ENCODE measurements at regions not wholly inside any gene's neighbourhood (a gene's known extent, or its start where the extent isn't known, plus 50 kb on each side); places are given as distances from the start of the nearest gene placed in this dataset.

DNA sequence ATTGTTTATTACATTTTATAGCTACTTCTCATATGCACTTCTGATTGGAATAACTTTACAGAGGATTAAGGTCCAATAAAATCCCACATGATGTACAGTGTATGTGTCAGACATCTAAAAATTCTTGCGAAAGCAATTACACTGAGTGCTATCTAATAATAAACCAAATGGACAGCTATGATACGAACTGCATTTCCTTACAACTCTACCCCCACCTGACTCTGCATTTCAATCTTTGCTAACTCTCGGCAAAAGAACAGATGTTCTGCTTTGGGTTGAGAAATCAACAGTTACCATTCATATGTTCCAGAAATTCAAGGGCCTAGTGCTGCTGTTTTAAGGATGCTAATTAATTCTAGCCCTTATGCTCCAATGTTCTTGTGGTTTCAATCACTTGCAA is 287.9 kb upstream of the NOCT start:
- TF ChIP-seq EP300 (IDR thresholded peaks at IDR 0.05) = no peak
- TF ChIP-seq, protein P1, sequence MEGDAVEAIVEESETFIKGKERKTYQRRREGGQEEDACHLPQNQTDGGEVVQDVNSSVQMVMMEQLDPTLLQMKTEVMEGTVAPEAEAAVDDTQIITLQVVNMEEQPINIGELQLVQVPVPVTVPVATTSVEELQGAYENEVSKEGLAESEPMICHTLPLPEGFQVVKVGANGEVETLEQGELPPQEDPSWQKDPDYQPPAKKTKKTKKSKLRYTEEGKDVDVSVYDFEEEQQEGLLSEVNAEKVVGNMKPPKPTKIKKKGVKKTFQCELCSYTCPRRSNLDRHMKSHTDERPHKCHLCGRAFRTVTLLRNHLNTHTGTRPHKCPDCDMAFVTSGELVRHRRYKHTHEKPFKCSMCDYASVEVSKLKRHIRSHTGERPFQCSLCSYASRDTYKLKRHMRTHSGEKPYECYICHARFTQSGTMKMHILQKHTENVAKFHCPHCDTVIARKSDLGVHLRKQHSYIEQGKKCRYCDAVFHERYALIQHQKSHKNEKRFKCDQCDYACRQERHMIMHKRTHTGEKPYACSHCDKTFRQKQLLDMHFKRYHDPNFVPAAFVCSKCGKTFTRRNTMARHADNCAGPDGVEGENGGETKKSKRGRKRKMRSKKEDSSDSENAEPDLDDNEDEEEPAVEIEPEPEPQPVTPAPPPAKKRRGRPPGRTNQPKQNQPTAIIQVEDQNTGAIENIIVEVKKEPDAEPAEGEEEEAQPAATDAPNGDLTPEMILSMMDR (IDR thresholded peaks at IDR 0.05) = no peak
- TF ChIP-seq POLR2A (IDR thresholded peaks at IDR 0.05; ENCODE audit: low read depth) = no peak
- TF ChIP-seq POLR2AphosphoS5 (IDR thresholded peaks at IDR 0.05) = no peak
- DNase-seq (ENCODE audit: extremely low spot score) = no peak
- no peak overlapping the region for H3K27ac ChIP-seq (replicated peaks in 1 of 4)
- intact Hi-C loops (cut with DNase I) = no loop called here
- no peaks in the 10 kb centered on the region for H3K36me3 ChIP-seq
- H3K4me1 ChIP-seq = no peaks in the 10 kb centered on the region
- 80% methylated on average over 3 of the region's 3 CpGs for WGBS
- no peak overlapping the region for H3K4me3 ChIP-seq
- H3K9me3 ChIP-seq = no peaks in the 10 kb centered on the region
- H3K27me3 ChIP-seq = no peaks in the 10 kb centered on the region

DNA sequence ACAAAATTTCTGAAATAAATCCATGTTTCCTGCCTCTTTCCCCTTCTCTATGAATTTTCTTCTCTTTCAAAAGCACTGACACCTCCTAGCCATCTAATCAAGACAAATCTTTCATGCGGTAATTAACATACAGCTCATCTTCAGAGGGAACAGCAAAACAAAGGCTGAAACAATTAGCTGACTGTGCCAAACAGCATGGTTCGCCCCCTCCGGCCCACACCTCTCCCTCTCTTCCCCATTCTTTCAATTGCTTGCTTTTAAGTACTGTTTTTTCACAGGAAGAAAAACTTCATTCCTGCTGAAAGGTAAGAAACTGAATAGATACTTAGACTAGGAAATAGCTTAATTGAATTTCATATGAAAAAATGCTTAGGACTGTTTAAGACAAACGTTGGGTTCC is 291.1 kb upstream of the NOCT start:
- intact Hi-C loops (cut with DNase I) = no loop called here
- Histone ChIP-seq H3K4me1 (no peaks in the 10 kb centered on the region), H3K4me3 (no peak overlapping the region), H3K27ac (replicated peaks in 1 of 4) (no peak overlapping the region), H3K27me3 (no peaks in the 10 kb centered on the region), H3K36me3 (no peaks in the 10 kb centered on the region), H3K9me3 (no peaks in the 10 kb centered on the region)
- TF ChIP-seq, protein P1 (IDR thresholded peaks at IDR 0.05) = no peak
- TF ChIP-seq EP300 (IDR thresholded peaks at IDR 0.05) (no peak), POLR2AphosphoS5 (IDR thresholded peaks at IDR 0.05) (no peak), POLR2A (IDR thresholded peaks at IDR 0.05; ENCODE audit: low read depth) (no peak)
- DNase-seq (ENCODE audit: extremely low spot score) = no peak
- 85% methylated on average over 4 of the region's 4 CpGs for WGBS

DNA sequence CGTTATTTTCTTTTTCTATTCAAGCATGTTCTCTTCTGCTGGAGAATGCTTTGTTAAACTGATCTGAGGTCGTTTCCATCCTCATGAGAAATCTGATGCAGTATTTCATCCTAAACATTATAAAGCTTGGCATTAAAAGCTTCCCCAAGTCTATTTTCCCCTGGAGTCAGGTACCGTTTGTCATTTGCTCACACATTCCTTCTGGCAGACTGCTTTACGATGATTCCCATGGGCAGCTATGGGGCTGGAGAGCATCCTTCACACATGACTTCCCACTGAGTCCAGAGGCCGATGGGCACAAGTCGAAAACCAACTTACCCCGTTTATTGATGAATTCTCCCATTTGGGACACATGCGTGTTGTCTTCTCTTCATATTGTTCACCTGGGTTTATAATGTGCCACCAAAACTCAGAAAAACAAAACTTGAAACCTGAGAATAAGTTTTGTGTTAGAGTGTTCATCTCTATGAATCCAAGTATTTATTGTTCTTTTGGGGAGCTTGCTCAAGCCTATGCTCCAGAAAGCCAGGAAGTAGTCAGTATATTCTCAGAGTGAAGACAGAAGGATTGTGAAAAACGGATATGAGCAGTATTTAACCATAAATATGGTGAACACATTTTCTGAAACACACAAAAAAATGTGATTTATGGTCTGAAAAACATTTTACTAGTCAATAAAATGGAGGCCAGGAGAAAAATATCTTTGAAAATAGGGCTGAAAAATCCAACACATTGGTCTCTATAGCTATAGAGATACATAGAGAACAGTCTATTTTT is 298.8 kb upstream of the NOCT start:
- 87% methylated on average over 9 of the region's 9 CpGs for WGBS
- no peaks in the 10 kb centered on the region for H3K36me3 ChIP-seq
- no peak for TF ChIP-seq POLR2AphosphoS5 (IDR thresholded peaks at IDR 0.05)
- no peak for TF ChIP-seq POLR2A (IDR thresholded peaks at IDR 0.05; ENCODE audit: low read depth)
- no peak for TF ChIP-seq EP300 (IDR thresholded peaks at IDR 0.05)
- TF ChIP-seq, protein P1 (IDR thresholded peaks at IDR 0.05) = no peak
- intact Hi-C loops (cut with DNase I) = no loop called here
- no peak overlapping the region for H3K27ac ChIP-seq (replicated peaks in 1 of 4)
- H3K27me3 ChIP-seq = no peaks in the 10 kb centered on the region
- no peaks in the 10 kb centered on the region for H3K4me1 ChIP-seq
- H3K9me3 ChIP-seq = no peaks in the 10 kb centered on the region
- DNase-seq (ENCODE audit: extremely low spot score) = no peak
- no peak overlapping the region for H3K4me3 ChIP-seq

DNA sequence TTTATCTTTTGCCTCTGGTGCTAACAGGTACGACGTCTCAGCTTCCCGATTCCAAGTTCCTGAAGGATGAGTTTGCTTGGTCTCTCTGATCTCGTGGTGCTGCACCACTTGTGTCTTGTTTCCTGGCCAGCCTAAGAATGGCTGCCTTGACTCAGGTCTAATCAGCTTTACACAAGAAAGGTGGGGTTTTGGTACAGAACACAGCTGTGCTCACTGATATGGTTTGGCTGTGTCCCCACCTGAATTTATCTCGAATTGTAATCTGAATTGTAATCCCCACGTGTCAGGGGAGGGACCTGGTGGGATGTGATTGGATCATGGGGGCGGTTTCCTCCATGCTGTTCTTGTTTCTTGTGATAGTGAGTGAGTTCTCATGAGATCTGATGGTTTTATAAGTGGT is 305.3 kb upstream of the NOCT start:
- 85% methylated on average over 7 of the region's 7 CpGs for WGBS
- TF ChIP-seq POLR2AphosphoS5 (IDR thresholded peaks at IDR 0.05) (no peak), EP300 (IDR thresholded peaks at IDR 0.05) (no peak), POLR2A (IDR thresholded peaks at IDR 0.05; ENCODE audit: low read depth) (no peak)
- TF ChIP-seq, protein P1 (IDR thresholded peaks at IDR 0.05) = no peak
- no peaks in the 10 kb centered on the region for H3K4me1 ChIP-seq
- intact Hi-C loops (cut with DNase I) = no loop called here
- no peaks in the 10 kb centered on the region for H3K9me3 ChIP-seq
- DNase-seq (ENCODE audit: extremely low spot score) = no peak
- H3K36me3 ChIP-seq = no peaks in the 10 kb centered on the region
- H3K27me3 ChIP-seq = no peaks in the 10 kb centered on the region
- H3K27ac ChIP-seq (replicated peaks in 1 of 4) = no peak overlapping the region
- no peak overlapping the region for H3K4me3 ChIP-seq

DNA sequence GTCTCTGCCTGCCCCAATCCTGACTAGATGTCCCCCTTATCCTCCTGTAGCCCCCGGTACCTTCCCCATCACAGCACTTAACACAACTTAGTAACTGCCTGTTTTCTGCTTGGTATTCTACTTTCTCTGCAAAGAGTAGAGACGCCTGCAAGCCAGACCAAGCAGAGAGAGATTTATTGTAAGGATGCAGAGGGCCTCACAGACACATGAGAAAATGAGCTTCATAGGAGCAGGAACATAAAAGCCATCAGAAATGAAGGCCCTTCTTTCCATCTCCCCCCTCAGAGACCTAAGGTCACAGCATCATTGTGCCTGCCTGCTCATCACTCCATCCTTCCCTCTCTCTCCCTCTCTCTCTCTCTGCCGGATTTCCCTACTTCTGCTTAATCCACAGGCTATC is 305.7 kb upstream of the NOCT start:
- H3K27ac ChIP-seq (replicated peaks in 1 of 4) = no peak overlapping the region
- intact Hi-C loops (cut with DNase I) = no loop called here
- TF ChIP-seq POLR2A (IDR thresholded peaks at IDR 0.05; ENCODE audit: low read depth) (no peak), POLR2AphosphoS5 (IDR thresholded peaks at IDR 0.05) (no peak), EP300 (IDR thresholded peaks at IDR 0.05) (no peak)
- TF ChIP-seq, protein P1 (IDR thresholded peaks at IDR 0.05) = no peak
- H3K4me1 ChIP-seq = no peaks in the 10 kb centered on the region
- DNase-seq (ENCODE audit: extremely low spot score) = no peak
- H3K9me3 ChIP-seq = no peaks in the 10 kb centered on the region
- H3K36me3 ChIP-seq = no peaks in the 10 kb centered on the region
- no peaks in the 10 kb centered on the region for H3K27me3 ChIP-seq
- WGBS = 78% methylated on average over 3 of the region's 3 CpGs
- no peak overlapping the region for H3K4me3 ChIP-seq

Data from esophagus muscularis mucosa (tissue), 4 donors.